Uterus (tissue), 3 donors: ENCODE measurements at regions not wholly inside any gene's neighbourhood (a gene's known extent, or its start where the extent isn't known, plus 50 kb on each side); places are given as distances from the start of the nearest gene placed in this dataset.

ENCODE experiments used
- DNase-seq, 2 donors: peaks; one replicate each; pipeline ENCODE4 v3.0.0-alpha.2; 2019 to 2020
- H3K27ac ChIP-seq, 2 donors: fragments of 200-600 bp; sonication (generic); 1 replicate in 1 of 2; 2 replicates in 1 of 2; pipeline ENCODE4 v1.5.1; 2016 to 2018
- H3K27me3 ChIP-seq, 2 donors: fragments of 200-600 bp; sonication (generic); one replicate each; pipeline ENCODE4 v1.5.1; 2018 to 2019; ENCODE audit warnings: control low read depth in 1 of 2
- H3K36me3 ChIP-seq, 2 donors: fragments of 200-600 bp; sonication (generic); one replicate each; pipeline ENCODE4 v1.5.1; 2019; ENCODE audit warnings: control low read depth in 1 of 2
- H3K4me1 ChIP-seq, 2 donors: fragments of 200-600 bp; sonication (generic); one replicate each; pipeline ENCODE4 v1.5.1; 2018 to 2019; ENCODE audit warnings: control low read depth in 1 of 2
- H3K4me3 ChIP-seq, 2 donors: fragments of 200-600 bp; sonication (generic); 1 replicate in 1 of 2; 2 replicates in 1 of 2; pipeline ENCODE4 v1.5.1; 2018 to 2019; ENCODE audit warnings: mild to moderate bottlenecking in 1 of 2
- H3K9me3 ChIP-seq, 2 donors: fragments of 200-600 bp; sonication (generic); one replicate each; pipeline ENCODE4 v1.5.1; 2019; ENCODE audit warnings: control low read depth in 1 of 2
- POLR2A ChIP-seq, 2 donors: fragments of 450-650 bp; IDR thresholded peaks; one replicate each; pipeline ENCODE4 v1.6.1; 2016; ENCODE audit warnings: antibody characterized with exemption in 2 of 2, mild to moderate bottlenecking in 1 of 2, moderate library complexity in 1 of 2
- intact Hi-C: fragments of 100-400 bp; cut with DNase I; formaldehyde crosslinking; loops from one replicate; pipeline ENCODE4 v1.15.1; 2023; ENCODE audit warnings: low total_unique reads
- TF ChIP-seq, protein P1 (sequence below), 4 experiments: fragments of 200-600 bp in 2 of 4; fragments of 450-650 bp in 2 of 4; sonication (generic) in 2 of 4; IDR thresholded peaks; one replicate each; pipeline ENCODE4 v1.5.1; 2016 to 2019; ENCODE audit warnings: antibody characterized with exemption in 4 of 4, mild to moderate bottlenecking in 2 of 4, moderate library complexity in 1 of 4
- donor health status: DM: yes; HTN: yes; CAD: no.

DNA sequence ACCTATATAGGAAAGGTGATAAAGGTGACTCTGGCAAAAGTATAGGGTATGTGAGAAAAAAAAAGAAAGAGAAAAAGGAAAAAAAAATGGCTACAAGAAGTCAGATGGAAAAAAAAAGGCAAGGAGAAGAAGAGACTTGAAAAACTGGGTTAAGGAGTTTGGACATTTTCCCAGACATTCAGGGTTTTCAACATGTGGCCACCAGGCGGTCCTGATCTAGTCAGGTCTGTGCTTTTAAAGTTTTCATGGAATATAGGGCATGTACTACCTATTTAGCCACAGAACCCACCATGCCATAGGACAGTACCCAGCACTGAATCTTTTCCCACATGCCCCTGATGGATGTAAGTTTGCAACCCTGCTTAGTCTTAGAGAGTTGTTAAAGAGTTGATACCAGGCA, 433.7 kb downstream of the MAFB start:
- TF ChIP-seq, protein P1, sequence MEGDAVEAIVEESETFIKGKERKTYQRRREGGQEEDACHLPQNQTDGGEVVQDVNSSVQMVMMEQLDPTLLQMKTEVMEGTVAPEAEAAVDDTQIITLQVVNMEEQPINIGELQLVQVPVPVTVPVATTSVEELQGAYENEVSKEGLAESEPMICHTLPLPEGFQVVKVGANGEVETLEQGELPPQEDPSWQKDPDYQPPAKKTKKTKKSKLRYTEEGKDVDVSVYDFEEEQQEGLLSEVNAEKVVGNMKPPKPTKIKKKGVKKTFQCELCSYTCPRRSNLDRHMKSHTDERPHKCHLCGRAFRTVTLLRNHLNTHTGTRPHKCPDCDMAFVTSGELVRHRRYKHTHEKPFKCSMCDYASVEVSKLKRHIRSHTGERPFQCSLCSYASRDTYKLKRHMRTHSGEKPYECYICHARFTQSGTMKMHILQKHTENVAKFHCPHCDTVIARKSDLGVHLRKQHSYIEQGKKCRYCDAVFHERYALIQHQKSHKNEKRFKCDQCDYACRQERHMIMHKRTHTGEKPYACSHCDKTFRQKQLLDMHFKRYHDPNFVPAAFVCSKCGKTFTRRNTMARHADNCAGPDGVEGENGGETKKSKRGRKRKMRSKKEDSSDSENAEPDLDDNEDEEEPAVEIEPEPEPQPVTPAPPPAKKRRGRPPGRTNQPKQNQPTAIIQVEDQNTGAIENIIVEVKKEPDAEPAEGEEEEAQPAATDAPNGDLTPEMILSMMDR (IDR thresholded peaks at IDR 0.05) = peak in 1 of 4 experiments; percentile 18
- no peak for TF ChIP-seq POLR2A (IDR thresholded peaks at IDR 0.05)
- Histone ChIP-seq H3K27me3 (no peaks in the 10 kb centered on the region), H3K4me3 (no peak overlapping the region), H3K9me3 (no peaks in the 10 kb centered on the region), H3K27ac (peak overlapping the region in 1 of 2 donors; percentile 19), H3K4me1 (no peaks in the 10 kb centered on the region), H3K36me3 (no peaks in the 10 kb centered on the region)
- no peak for DNase-seq
- intact Hi-C loops = no loop called here

- H3K27me3 ChIP-seq = no peaks in the 10 kb centered on the region
- no peak overlapping the region for H3K4me3 ChIP-seq
- DNase-seq = peak; percentile 45 to 49
- no peaks in the 10 kb centered on the region for H3K36me3 ChIP-seq
- TF ChIP-seq, protein P1 (IDR thresholded peaks at IDR 0.05) = no peak
- TF ChIP-seq POLR2A (IDR thresholded peaks at IDR 0.05) = no peak
- no peak overlapping the region for H3K27ac ChIP-seq
- H3K4me1 ChIP-seq = no peaks in the 10 kb centered on the region
- H3K9me3 ChIP-seq = no peaks in the 10 kb centered on the region
- intact Hi-C loops = no loop called here
These were observed 434.8 kb downstream of the MAFB start for GRCh38 chr20:40254023-40254772.

- Histone ChIP-seq H3K36me3 (no peaks in the 10 kb centered on the region), H3K4me1 (no peaks in the 10 kb centered on the region), H3K27ac (no peak overlapping the region), H3K4me3 (no peak overlapping the region), H3K9me3 (no peaks in the 10 kb centered on the region), H3K27me3 (no peaks in the 10 kb centered on the region)
- TF ChIP-seq POLR2A (IDR thresholded peaks at IDR 0.05) = no peak
- TF ChIP-seq, protein P1 (IDR thresholded peaks at IDR 0.05) = no peak
- no peak for DNase-seq
- intact Hi-C loops = no loop called here
These were observed 437.6 kb downstream of the MAFB start for GRCh38 chr20:40251284-40251932.

- no peak for DNase-seq
- no peak overlapping the region for H3K4me3 ChIP-seq
- no peak for TF ChIP-seq POLR2A (IDR thresholded peaks at IDR 0.05)
- TF ChIP-seq, protein P1 (IDR thresholded peaks at IDR 0.05) = no peak
- intact Hi-C loops = no loop called here
- no peaks in the 10 kb centered on the region for H3K27me3 ChIP-seq
- no peaks in the 10 kb centered on the region for H3K36me3 ChIP-seq
- H3K4me1 ChIP-seq = no peaks in the 10 kb centered on the region
- no peak overlapping the region for H3K27ac ChIP-seq
- H3K9me3 ChIP-seq = no peaks in the 10 kb centered on the region
These were observed 439.2 kb downstream of the MAFB start for GRCh38 chr20:40249805-40250204.

- H3K27ac ChIP-seq = no peak overlapping the region
These were observed 443.2 kb downstream of the MAFB start for GRCh38 chr20:40245829-40246228.

More at GRCh38 chr20:40245829-40246228, 443.2 kb downstream of the MAFB start:
- Histone ChIP-seq H3K36me3 (no peaks in the 10 kb centered on the region), H3K4me1 (no peaks in the 10 kb centered on the region), H3K9me3 (no peaks in the 10 kb centered on the region), H3K27me3 (no peaks in the 10 kb centered on the region), H3K4me3 (no peak overlapping the region)
- DNase-seq = no peak
- intact Hi-C loops = no loop called here
- TF ChIP-seq POLR2A (IDR thresholded peaks at IDR 0.05) = no peak
- TF ChIP-seq, protein P1 (IDR thresholded peaks at IDR 0.05) = no peak
